Esophagus muscularis mucosa (tissue), 4 donors: ENCODE measurements at regions not wholly inside any gene's neighbourhood (a gene's known extent, or its start where the extent isn't known, plus 50 kb on each side); places are given as distances from the start of the nearest gene placed in this dataset.

Experiments
- EP300 ChIP-seq: sonication (generic); formaldehyde crosslinking; IDR thresholded peaks from one replicate; pipeline ENCODE4 v1.6.1; 2017; ENCODE audit warnings: antibody characterized with exemption
- POLR2A ChIP-seq: fragments of 450-650 bp; IDR thresholded peaks from one replicate; pipeline ENCODE4 v1.6.1; 2017; ENCODE audit warnings: antibody characterized with exemption, moderate library complexity, mild to moderate bottlenecking, low read depth
- POLR2AphosphoS5 ChIP-seq, 2 donors: sonication (generic); formaldehyde crosslinking; IDR thresholded peaks; one replicate each; pipeline ENCODE4 v1.6.1; 2017; ENCODE audit warnings: antibody characterized with exemption in 2 of 2
- TF ChIP-seq, protein P1 (sequence below), 3 experiments: fragments of 200-600 bp in 2 of 3; fragments of 450-650 bp in 1 of 3; sonication (generic) in 2 of 3; IDR thresholded peaks; one replicate each; pipeline ENCODE4 v1.5.1; 2017 to 2019; ENCODE audit warnings: antibody characterized with exemption in 3 of 3, mild to moderate bottlenecking in 2 of 3, moderate library complexity in 1 of 3

DNA sequence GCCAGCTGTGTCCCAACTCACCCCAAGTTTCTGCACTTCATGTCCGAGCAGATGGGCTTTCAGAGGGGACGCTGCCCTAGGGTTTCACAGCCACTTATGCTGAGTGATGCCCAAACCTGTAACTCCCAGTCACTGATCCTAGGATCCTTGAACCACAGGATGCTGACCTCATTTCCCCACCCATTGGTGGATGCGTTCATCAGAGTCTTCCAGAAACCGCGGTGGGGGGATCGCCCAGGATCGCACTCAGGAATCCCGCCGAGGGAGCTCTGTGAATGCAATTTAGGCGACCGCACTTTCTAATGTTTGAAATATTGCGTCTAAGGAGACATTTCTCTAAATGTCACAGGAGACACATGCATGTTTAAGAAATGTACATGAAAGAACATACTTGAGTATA, 212.3 kb upstream of the IRX4 start:
- TF ChIP-seq POLR2A, result no peak
- TF ChIP-seq, protein P1, sequence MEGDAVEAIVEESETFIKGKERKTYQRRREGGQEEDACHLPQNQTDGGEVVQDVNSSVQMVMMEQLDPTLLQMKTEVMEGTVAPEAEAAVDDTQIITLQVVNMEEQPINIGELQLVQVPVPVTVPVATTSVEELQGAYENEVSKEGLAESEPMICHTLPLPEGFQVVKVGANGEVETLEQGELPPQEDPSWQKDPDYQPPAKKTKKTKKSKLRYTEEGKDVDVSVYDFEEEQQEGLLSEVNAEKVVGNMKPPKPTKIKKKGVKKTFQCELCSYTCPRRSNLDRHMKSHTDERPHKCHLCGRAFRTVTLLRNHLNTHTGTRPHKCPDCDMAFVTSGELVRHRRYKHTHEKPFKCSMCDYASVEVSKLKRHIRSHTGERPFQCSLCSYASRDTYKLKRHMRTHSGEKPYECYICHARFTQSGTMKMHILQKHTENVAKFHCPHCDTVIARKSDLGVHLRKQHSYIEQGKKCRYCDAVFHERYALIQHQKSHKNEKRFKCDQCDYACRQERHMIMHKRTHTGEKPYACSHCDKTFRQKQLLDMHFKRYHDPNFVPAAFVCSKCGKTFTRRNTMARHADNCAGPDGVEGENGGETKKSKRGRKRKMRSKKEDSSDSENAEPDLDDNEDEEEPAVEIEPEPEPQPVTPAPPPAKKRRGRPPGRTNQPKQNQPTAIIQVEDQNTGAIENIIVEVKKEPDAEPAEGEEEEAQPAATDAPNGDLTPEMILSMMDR (IDR thresholded peaks at IDR 0.05), result no peak
- TF ChIP-seq POLR2AphosphoS5 (IDR thresholded peaks at IDR 0.05), result no peak
- TF ChIP-seq EP300, result no peak
